Neural cell (in vitro differentiated cells): ENCODE measurements at regions not wholly inside any gene's neighbourhood (a gene's known extent, or its start where the extent isn't known, plus 50 kb on each side); places are given as distances from the start of the nearest gene placed in this dataset.

Source experiments
- CTCF ChIP-seq: fragments of 450-650 bp; IDR thresholded peaks from 2 replicates; pipeline ENCODE4 v1.5.1; 2014; ENCODE audit warnings: antibody characterized with exemption, mild to moderate bottlenecking, moderate library complexity; ENCODE audit not compliant: poor library complexity, severe bottlenecking
- MXI1 ChIP-seq: fragments of 450-650 bp; conservative IDR thresholded peaks from 2 replicates; pipeline ENCODE4 v1.6.1; 2014; ENCODE audit warnings: antibody characterized with exemption, mild to moderate bottlenecking; ENCODE audit not compliant: poor library complexity, severe bottlenecking

GRCh38 chr1:242842094-242842493, 317.6 kb upstream of the PLD5 start:
- TF ChIP-seq MXI1: no peak
- TF ChIP-seq CTCF: no peak
